Cardiac septum (tissue), 1 donor: ENCODE measurements at regions not wholly inside any gene's neighbourhood (a gene's known extent, or its start where the extent isn't known, plus 50 kb on each side); places are given as distances from the start of the nearest gene placed in this dataset.

Source experiments
- DNase-seq: peaks from one replicate; pipeline ENCODE4 v3.0.0-alpha.2; 2020; ENCODE audit warnings: low spot score
- intact Hi-C: fragments of 100-400 bp; cut with DNase I; formaldehyde crosslinking; loops from one replicate; pipeline ENCODE4 v1.14.0; 2022
- donor health status: DM: no; HTN: no; CAD: no.

- intact Hi-C loops, result loop anchor here (1.0 kb wide), 1 partner anchor 30 kb away; no protein-coding TSS in a partner anchor
- DNase-seq, result no peak
Measured at GRCh38 chr4:71261001-71261400, 77.8 kb upstream of the SLC4A4 start.

GRCh38 chr4:71261633-71262121 is 77.1 kb upstream of the SLC4A4 start:
- DNase-seq, result no peak
- intact Hi-C loops, result loop anchor here (1.0 kb wide), 1 partner anchor 30 kb away; no protein-coding TSS in a partner anchor

GRCh38 chr4:71262161-71262560 is 76.7 kb upstream of the SLC4A4 start:
- intact Hi-C loops, result no loop called here
- no peak for DNase-seq

- intact Hi-C loops, result no loop called here
- DNase-seq, result no peak
Measured at GRCh38 chr4:71266090-71266794, 72.6 kb upstream of the SLC4A4 start.

- intact Hi-C loops, result no loop called here
- DNase-seq, result no peak
Measured at GRCh38 chr4:71267244-71267643, 71.6 kb upstream of the SLC4A4 start.

- DNase-seq, result no peak
- intact Hi-C loops, result no loop called here
Measured at GRCh38 chr4:71268166-71268565, 70.7 kb upstream of the SLC4A4 start.

- no peak for DNase-seq
- intact Hi-C loops, result no loop called here
Measured at GRCh38 chr4:71269233-71269632, 69.6 kb upstream of the SLC4A4 start.

GRCh38 chr4:71270901-71271300 is 67.9 kb upstream of the SLC4A4 start:
- intact Hi-C loops, result no loop called here
- no peak for DNase-seq

GRCh38 chr4:71272976-71273375 is 65.8 kb upstream of the SLC4A4 start:
- intact Hi-C loops, result no loop called here
- DNase-seq, result no peak

- intact Hi-C loops, result no loop called here
- no peak for DNase-seq
Measured at GRCh38 chr4:71275004-71275403, 63.8 kb upstream of the SLC4A4 start.

GRCh38 chr4:71275570-71275969 is 63.2 kb upstream of the SLC4A4 start:
- intact Hi-C loops, result no loop called here
- no peak for DNase-seq

GRCh38 chr4:71277353-71277752 is 61.5 kb upstream of the SLC4A4 start:
- no peak for DNase-seq
- intact Hi-C loops, result no loop called here

GRCh38 chr4:71283642-71284257 is 55.1 kb upstream of the SLC4A4 start:
- intact Hi-C loops, result no loop called here
- no peak for DNase-seq

GRCh38 chr4:71287305-71287704 is 51.5 kb upstream of the SLC4A4 start:
- no peak for DNase-seq
- intact Hi-C loops, result no loop called here

- intact Hi-C loops, result no loop called here
Measured at GRCh38 chr4:71288875-71289274, 49.9 kb upstream of the SLC4A4 start.

More at GRCh38 chr4:71288875-71289274, 49.9 kb upstream of the SLC4A4 start:
- no peak for DNase-seq
